Keratinocyte (primary cell): ENCODE measurements at regions not wholly inside any gene's neighbourhood (a gene's known extent, or its start where the extent isn't known, plus 50 kb on each side); places are given as distances from the start of the nearest gene placed in this dataset.

Experiments used
- DNase-seq: peaks from one replicate; pipeline ENCODE4 v3.0.0-alpha.2; 2011; ENCODE audit warnings: low read depth, missing footprints, low spot score
- FAIRE-seq: peaks from 2 replicates; lab custom pipeline; 2011; peaks lifted over from hg19 to GRCh38; lab: Jason Lieb, UNC
- H2AFZ ChIP-seq: 2 replicates; pipeline ENCODE4 v1.6.0; 2012; ENCODE audit warnings: low read length, control low read depth, inconsistent platforms; ENCODE audit not compliant: control insufficient read depth
- H3K27ac ChIP-seq: 2 replicates; pipeline ENCODE4 v1.5.1; 2011; ENCODE audit warnings: low read length; ENCODE audit not compliant: control insufficient read depth, insufficient read depth
- H3K27me3 ChIP-seq: 3 replicates; pipeline ENCODE4 v1.6.0; 2011; ENCODE audit warnings: low read length; ENCODE audit not compliant: control insufficient read depth, insufficient read depth; ENCODE audit errors: extremely low read depth
- H3K36me3 ChIP-seq, 2 experiments: 2 replicates in 1 of 2; 3 replicates in 1 of 2; pipeline ENCODE4 v1.5.1; 2011; ENCODE audit warnings: low read length in 2 of 2, mild to moderate bottlenecking in 1 of 2; ENCODE audit not compliant: control insufficient read depth in 2 of 2, insufficient read depth in 2 of 2; ENCODE audit errors: extremely low read depth in 1 of 2
- H3K4me1 ChIP-seq: 3 replicates; pipeline ENCODE4 v1.5.1; 2011; ENCODE audit warnings: low read length; ENCODE audit not compliant: control insufficient read depth, insufficient read depth; ENCODE audit errors: extremely low read depth
- H3K4me2 ChIP-seq: 3 replicates; pipeline ENCODE4 v1.6.0; 2011; ENCODE audit warnings: low read depth, low read length; ENCODE audit not compliant: control insufficient read depth, insufficient read depth; ENCODE audit errors: extremely low read depth
- H3K4me3 ChIP-seq, 3 experiments: fragments of 200-600 bp in 1 of 3; sonication (generic) in 1 of 3; 2 replicates in 2 of 3; 3 replicates in 1 of 3; pipeline ENCODE4 v1.5.1; 2011 to 2016; ENCODE audit warnings: low read length in 3 of 3, mild to moderate bottlenecking in 3 of 3, control low read depth in 2 of 3, inconsistent platforms in 1 of 3, low read depth in 1 of 3, mixed read lengths in 1 of 3, mixed run types in 1 of 3, moderate library complexity in 1 of 3; ENCODE audit not compliant: control insufficient read depth in 2 of 3, insufficient read depth in 2 of 3; ENCODE audit errors: extremely low read depth in 1 of 3
- H3K79me2 ChIP-seq: 2 replicates; pipeline ENCODE4 v1.6.0; 2012; ENCODE audit warnings: low read length; ENCODE audit not compliant: control insufficient read depth, insufficient read depth
- H3K9ac ChIP-seq: 3 replicates; pipeline ENCODE4 v1.6.0; 2011; ENCODE audit warnings: low read length; ENCODE audit not compliant: control insufficient read depth, insufficient read depth; ENCODE audit errors: extremely low read depth
- H3K9me1 ChIP-seq: 3 replicates; pipeline ENCODE4 v1.6.0; 2011; ENCODE audit warnings: low read length; ENCODE audit not compliant: control insufficient read depth, insufficient read depth; ENCODE audit errors: extremely low read depth
- H3K9me3 ChIP-seq: 2 replicates; pipeline ENCODE4 v1.5.1; 2012; ENCODE audit warnings: low read depth, low read length; ENCODE audit not compliant: control insufficient read depth
- H4K20me1 ChIP-seq: 3 replicates; pipeline ENCODE4 v1.6.0; 2011; ENCODE audit warnings: low read length; ENCODE audit not compliant: control insufficient read depth, insufficient read depth; ENCODE audit errors: extremely low read depth
- CTCF ChIP-seq, 3 experiments: IDR thresholded peaks in 1 of 3; conservative IDR thresholded peaks in 1 of 3; optimal IDR thresholded peaks in 1 of 3; 2 replicates in 2 of 3; 3 replicates in 1 of 3; pipeline versions ENCODE3 to v1.5.1; 2011; ENCODE audit warnings: low read length in 3 of 3, mild to moderate bottlenecking in 3 of 3, moderate library complexity in 2 of 3, control low read depth in 1 of 3, inconsistent platforms in 1 of 3; ENCODE audit not compliant: insufficient read depth in 2 of 3; ENCODE audit errors: extremely low read depth in 1 of 3
- EZH2 ChIP-seq: IDR thresholded peaks from one replicate; pipeline ENCODE4 v1.6.1; 2012; ENCODE audit warnings: inconsistent platforms, mild to moderate bottlenecking, low read length, moderate library complexity
- dilution Hi-C: fragments of 300-500 bp; cut with MboI; formaldehyde crosslinking; loops from one replicate; pipeline ENCODE4 v1.7.0; 2020; ENCODE audit warnings: low sequenced_read_pairs; ENCODE audit not compliant: extremely low pct_ligation_motif_present

- H3K79me2 ChIP-seq, result no peaks in the 10 kb centered on the region
- peaks cover 3% of the 10 kb centered on the region for H3K4me1 ChIP-seq
- TF ChIP-seq EZH2, result no peak
- TF ChIP-seq CTCF (optimal IDR thresholded peaks at IDR 0.05 in 1 of 3, IDR thresholded peaks at IDR 0.05 in 1 of 3, conservative IDR thresholded peaks at IDR 0.05 in 1 of 3; ENCODE audit: extremely low read depth in 1 of 3, insufficient read depth in 2 of 3, low read length in 3 of 3), result no peak
- H3K9ac ChIP-seq, result no peak overlapping the region
- H2AFZ ChIP-seq, result no peak overlapping the region
- dilution Hi-C loops, result no loop called here
- no peak for DNase-seq
- no peak for FAIRE-seq
- no peaks in the 10 kb centered on the region for H3K9me3 ChIP-seq
- no peaks in the 10 kb centered on the region for H3K36me3 ChIP-seq
- H3K4me2 ChIP-seq, result no peak overlapping the region
- no peak overlapping the region for H3K27ac ChIP-seq
- no peaks in the 10 kb centered on the region for H3K9me1 ChIP-seq
- H3K4me3 ChIP-seq, result no peak overlapping the region
- H3K27me3 ChIP-seq, result no peaks in the 10 kb centered on the region
- H4K20me1 ChIP-seq, result no peaks in the 10 kb centered on the region
Measured at GRCh38 chr3:46098319-46098761, 71.1 kb upstream of the XCR1 start.

DNA sequence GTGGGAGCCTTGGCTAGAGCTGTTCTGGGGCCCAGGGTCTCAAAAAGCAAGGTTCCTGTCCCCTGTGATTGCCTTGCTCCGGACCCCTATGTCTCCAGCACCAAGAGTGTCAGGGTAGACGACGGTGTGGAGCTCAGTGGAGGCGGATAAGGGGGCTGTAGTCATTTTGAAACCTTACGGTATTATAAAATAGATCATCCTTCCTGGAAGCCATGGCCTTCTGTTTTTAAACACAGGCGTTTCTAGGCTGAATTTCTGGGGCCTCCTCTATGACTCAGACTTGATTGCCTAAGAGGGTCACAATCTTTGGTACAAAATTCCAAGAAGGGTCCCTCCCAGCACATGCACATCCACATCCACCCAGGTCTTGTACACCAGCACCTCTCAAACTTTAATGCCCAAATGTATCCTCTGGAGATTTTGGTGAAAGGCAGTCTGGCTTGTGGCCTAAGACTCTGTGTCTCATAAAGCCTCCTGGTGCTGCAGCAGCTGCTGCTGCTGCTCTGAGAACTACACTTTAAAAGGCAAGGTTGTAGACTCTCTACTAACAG is 70.5 kb upstream of the XCR1 start:
- peaks cover 3% of the 10 kb centered on the region for H3K4me1 ChIP-seq
- no peaks in the 10 kb centered on the region for H3K9me3 ChIP-seq
- no peaks in the 10 kb centered on the region for H4K20me1 ChIP-seq
- no peak overlapping the region for H2AFZ ChIP-seq
- FAIRE-seq (no peak), DNase-seq (no peak)
- H3K4me2 ChIP-seq, result no peak overlapping the region
- H3K79me2 ChIP-seq, result no peaks in the 10 kb centered on the region
- H3K36me3 ChIP-seq, result no peaks in the 10 kb centered on the region
- H3K4me3 ChIP-seq, result no peak overlapping the region
- H3K27me3 ChIP-seq, result no peaks in the 10 kb centered on the region
- no peak overlapping the region for H3K9ac ChIP-seq
- H3K9me1 ChIP-seq, result no peaks in the 10 kb centered on the region
- TF ChIP-seq CTCF (optimal IDR thresholded peaks at IDR 0.05 in 1 of 3, IDR thresholded peaks at IDR 0.05 in 1 of 3, conservative IDR thresholded peaks at IDR 0.05 in 1 of 3; ENCODE audit: extremely low read depth in 1 of 3, insufficient read depth in 2 of 3, low read length in 3 of 3) (no peak), EZH2 (no peak)
- H3K27ac ChIP-seq, result no peak overlapping the region
- dilution Hi-C loops, result no loop called here
